ENCODE measurements at regions not wholly inside any gene's neighbourhood (a gene's known extent, or its start where the extent isn't known, plus 50 kb on each side); places are given as distances from the start of the nearest gene placed in this dataset.

DNA sequence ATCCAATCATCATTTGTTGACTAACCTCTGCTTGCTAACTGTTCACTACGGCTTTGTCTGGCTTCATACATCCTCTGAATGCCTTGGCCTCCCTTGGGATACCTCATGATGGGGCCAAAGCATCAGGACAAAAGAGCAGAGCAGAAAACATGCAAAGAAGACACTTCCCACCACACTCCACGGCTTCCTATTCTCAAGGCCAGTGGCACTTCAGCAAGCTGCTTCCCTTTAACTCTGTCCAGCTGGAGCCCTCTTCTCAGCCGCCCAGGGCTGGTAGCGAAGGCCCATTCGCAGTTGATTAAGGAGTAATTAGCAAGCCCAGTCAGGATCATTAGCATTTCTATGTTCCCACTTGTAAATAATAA lies 224.3 kb upstream of the FGGY start:
- TF ChIP-seq, protein P1, sequence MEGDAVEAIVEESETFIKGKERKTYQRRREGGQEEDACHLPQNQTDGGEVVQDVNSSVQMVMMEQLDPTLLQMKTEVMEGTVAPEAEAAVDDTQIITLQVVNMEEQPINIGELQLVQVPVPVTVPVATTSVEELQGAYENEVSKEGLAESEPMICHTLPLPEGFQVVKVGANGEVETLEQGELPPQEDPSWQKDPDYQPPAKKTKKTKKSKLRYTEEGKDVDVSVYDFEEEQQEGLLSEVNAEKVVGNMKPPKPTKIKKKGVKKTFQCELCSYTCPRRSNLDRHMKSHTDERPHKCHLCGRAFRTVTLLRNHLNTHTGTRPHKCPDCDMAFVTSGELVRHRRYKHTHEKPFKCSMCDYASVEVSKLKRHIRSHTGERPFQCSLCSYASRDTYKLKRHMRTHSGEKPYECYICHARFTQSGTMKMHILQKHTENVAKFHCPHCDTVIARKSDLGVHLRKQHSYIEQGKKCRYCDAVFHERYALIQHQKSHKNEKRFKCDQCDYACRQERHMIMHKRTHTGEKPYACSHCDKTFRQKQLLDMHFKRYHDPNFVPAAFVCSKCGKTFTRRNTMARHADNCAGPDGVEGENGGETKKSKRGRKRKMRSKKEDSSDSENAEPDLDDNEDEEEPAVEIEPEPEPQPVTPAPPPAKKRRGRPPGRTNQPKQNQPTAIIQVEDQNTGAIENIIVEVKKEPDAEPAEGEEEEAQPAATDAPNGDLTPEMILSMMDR (IDR thresholded peaks at IDR 0.05): no peak

DNA sequence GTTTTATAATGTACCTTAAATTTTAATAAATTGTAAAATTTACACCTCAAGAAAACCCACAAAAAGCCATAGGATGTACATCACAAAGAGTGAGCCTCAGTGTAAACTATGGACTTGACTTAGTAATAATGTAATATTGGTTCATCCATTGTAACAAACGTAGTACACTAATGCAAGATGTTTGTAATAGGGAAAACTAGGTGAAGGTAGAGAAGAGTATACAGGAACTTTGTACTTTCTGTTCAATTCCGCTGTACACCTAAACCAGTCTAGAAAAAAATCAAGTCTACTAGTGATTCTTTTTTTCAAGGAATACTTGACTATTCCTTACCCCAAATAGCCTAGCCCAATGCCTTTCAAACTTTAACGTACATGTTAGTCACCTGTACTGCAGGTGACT lies 222.3 kb upstream of the FGGY start:
- TF ChIP-seq, protein P1 (IDR thresholded peaks at IDR 0.05): no peak

DNA sequence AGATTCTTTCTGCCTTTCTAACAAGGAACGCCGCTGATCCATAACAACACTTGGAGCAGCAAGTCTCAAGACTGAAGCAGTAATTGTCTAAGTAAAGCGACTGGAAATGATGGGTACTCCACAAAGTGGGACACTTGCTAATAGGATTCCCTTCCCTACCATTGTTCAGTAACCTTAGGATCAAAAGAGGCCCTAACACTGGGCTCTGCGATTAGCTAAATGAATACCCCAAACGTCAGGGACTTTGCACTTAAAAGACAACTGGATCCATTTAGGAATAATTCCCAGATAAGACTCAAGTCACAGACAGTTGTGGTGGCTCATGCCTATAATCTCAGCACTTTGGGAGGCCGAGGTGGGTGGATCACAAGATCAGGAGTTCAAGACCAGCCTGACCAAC lies 221.9 kb upstream of the FGGY start:
- TF ChIP-seq, protein P1 (IDR thresholded peaks at IDR 0.05): no peak

DNA sequence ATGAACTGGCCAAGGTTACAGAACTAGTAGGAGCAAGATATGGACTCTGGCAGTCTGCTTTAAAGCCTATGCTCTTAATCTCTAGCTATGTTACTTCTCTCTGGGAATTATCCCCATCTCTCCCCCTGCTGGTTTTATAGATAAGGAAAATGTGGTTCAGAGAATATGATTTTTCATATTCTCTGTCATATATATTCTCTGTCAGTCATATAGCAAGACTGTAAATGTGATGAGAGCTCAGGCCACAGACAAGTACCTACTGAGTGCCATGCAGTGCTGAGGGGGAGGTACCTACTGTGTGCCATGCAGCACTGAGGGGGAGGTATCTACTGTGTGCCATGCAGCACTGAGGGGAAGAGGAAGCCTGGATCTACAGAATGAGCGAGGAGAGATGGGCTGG lies 220.3 kb upstream of the FGGY start:
- TF ChIP-seq, protein P1 (IDR thresholded peaks at IDR 0.05): 0 out of 2 replicates have a peak, but pooled peaks have one; percentile 13

DNA sequence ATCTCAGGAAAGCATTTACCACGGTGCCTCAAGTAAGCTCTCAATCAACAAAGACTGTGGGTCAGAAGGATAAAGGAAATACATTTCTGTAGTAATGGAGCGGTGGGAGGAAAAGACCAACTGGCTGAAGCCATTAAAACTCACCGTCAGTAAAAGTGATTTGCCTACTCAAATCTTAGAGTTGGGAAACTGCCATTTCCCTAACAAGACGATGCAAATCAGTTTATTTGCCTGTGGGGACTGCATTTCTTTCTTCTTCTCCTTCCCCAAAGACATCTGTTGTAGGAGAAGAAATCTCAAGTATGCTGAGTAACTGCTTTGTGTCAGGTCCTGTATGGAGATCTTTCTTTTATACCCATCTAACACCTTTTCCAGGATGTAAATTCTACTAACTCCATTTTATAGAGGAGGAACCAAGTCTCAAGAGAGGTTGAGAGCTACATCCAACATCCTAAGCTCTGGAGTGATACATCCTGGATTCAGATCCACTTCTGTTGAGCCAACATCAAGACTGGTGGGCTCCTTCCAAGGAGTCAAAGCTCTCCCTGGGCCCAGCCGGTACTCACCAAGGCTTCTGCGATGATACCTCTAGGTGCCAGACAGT lies 219.3 kb upstream of the FGGY start:
- TF ChIP-seq, protein P1 (IDR thresholded peaks at IDR 0.05): no peak

DNA sequence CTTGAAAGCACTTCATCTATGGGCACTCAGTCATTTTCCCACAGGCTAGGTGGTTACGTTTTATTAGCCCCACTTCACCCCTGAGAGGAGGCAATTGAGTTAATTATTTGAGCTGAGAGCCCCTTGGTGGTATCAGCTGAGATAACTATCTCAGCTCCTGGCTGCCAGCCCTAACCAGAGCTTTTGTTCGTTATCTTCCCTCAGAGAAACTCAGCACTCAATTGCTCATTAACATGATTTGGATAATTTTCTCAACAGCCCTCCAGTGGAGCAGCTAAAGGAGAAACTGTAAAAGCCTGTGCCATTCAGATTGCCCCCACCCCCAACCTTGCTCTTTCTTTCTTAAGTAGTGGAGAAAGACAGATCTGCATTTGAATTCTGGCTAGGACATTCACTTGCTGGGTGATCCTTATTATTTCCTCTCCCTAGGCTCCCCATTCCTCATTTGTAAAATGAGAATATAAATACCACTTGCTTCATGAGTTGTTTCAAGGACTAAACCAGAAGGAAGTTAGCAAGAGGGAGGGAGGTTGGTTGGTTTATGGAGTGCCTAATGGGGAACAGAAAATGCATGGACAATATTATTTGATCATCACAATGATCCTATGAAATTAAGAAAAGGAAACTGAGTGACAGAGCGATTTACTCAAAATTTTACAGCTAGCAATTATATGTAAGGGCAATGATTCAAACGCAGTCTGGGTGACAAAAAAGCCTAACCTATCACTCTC lies 218.7 kb upstream of the FGGY start:
- TF ChIP-seq, protein P1 (IDR thresholded peaks at IDR 0.05): no peak

DNA sequence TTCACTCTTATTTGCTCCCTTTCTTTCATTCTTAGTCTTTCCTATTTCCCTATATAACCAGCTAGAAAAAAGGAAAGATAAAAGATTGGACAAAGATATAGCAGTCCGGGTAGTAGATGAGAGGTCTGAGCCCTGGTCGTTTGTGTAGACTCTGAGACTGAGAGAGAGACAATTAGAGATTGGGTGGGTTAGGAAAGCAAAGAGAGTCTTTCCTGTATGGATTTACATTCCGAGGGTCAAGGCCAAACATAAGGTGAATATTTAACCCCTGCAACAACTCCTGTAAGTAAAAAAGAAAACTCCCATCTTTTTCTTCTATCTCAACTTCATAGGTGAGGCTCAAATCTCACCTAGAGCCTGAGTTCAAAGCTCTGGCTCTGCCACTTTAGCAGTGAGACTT lies 218.0 kb upstream of the FGGY start:
- TF ChIP-seq, protein P1 (IDR thresholded peaks at IDR 0.05): no peak
